Ovary (tissue), 7 donors: ENCODE measurements at regions not wholly inside any gene's neighbourhood (a gene's known extent, or its start where the extent isn't known, plus 50 kb on each side); places are given as distances from the start of the nearest gene placed in this dataset.

ENCODE experiments used
- DNase-seq, 5 donors: peaks; one replicate each; pipeline ENCODE4 v3.0.0-alpha.2; 2019 to 2020
- H3K27ac ChIP-seq, 2 donors: fragments of 200-600 bp; one replicate each; pipeline versions ENCODE4 v1.5.1 to v1.8.0; 2019 to 2022
- H3K27me3 ChIP-seq: fragments of 200-600 bp; one replicate; pipeline ENCODE4 v1.8.0; 2022
- H3K36me3 ChIP-seq: fragments of 200-600 bp; sonication (generic); one replicate; pipeline ENCODE4 v1.5.1; 2019
- H3K4me1 ChIP-seq: one replicate; pipeline ENCODE4 v1.8.1; 2013; ENCODE audit warnings: mild to moderate bottlenecking, moderate library complexity; ENCODE audit not compliant: insufficient read depth
- H3K4me3 ChIP-seq: fragments of 200-600 bp; sonication (generic); one replicate; pipeline ENCODE4 v1.5.1; 2017
- H3K9me3 ChIP-seq, 2 donors: fragments of 200-600 bp in 1 of 2; sonication (generic) in 1 of 2; one replicate each; pipeline versions ENCODE4 v1.5.1 to v1.8.1; 2013 to 2019; ENCODE audit warnings: mild to moderate bottlenecking in 1 of 2, moderate library complexity in 1 of 2
- EP300 ChIP-seq: sonication (generic); formaldehyde crosslinking; IDR thresholded peaks from one replicate; pipeline ENCODE4 v1.6.1; 2017; ENCODE audit warnings: antibody characterized with exemption
- POLR2A ChIP-seq: fragments of 450-650 bp; IDR thresholded peaks from one replicate; pipeline ENCODE4 v1.6.1; 2017; ENCODE audit warnings: antibody characterized with exemption, mild to moderate bottlenecking, moderate library complexity
- WGBS, 3 donors: extraction: QIAGEN DNeasy Blood & Tissue Kit in 1 of 3; methylation state at CpG; one replicate each; pipeline versions ENCODE4 v1.1.5 to v1.1.7; 2013 to 2017; 5-methylcytosine and 5-hydroxymethylcytosine counted together
- intact Hi-C, 4 donors: fragments of 100-400 bp; cut with DNase I; formaldehyde crosslinking; loops; one replicate each; pipeline versions ENCODE4 v1.11.0 to v1.15.1; 2022 to 2023
- TF ChIP-seq, protein P1 (sequence below), 3 donors: fragments of 450-650 bp in 2 of 3; fragments of 200-600 bp in 1 of 3; IDR thresholded peaks; one replicate each; pipeline versions ENCODE4 v1.5.1 to v1.8.0; 2016 to 2022; ENCODE audit warnings: antibody characterized with exemption in 3 of 3, mild to moderate bottlenecking in 1 of 3
- donor health status: DM: no; HTN: no; CAD: no; lungs with moderate emphysema.
- donor health status: DM: no; HTN: no; CAD: no.
- donor health status: Bipolar disorder and iron deficiency.
- donor health status: DM: no; HTN: no; CAD: no.
- donor health status: DM: yes; HTN: yes; CAD: no.

GRCh38 chr13:47306991-47307390 is 410.1 kb upstream of the HTR2A start:
- Histone ChIP-seq H3K9me3 (no peaks in the 10 kb centered on the region), H3K4me1 (no peaks in the 10 kb centered on the region), H3K27ac (no peak overlapping the region), H3K4me3 (no peak overlapping the region), H3K27me3 (no peaks in the 10 kb centered on the region), H3K36me3 (no peaks in the 10 kb centered on the region)
- intact Hi-C loops: no loop called here
- TF ChIP-seq EP300 (no peak), POLR2A (no peak)
- TF ChIP-seq, protein P1, sequence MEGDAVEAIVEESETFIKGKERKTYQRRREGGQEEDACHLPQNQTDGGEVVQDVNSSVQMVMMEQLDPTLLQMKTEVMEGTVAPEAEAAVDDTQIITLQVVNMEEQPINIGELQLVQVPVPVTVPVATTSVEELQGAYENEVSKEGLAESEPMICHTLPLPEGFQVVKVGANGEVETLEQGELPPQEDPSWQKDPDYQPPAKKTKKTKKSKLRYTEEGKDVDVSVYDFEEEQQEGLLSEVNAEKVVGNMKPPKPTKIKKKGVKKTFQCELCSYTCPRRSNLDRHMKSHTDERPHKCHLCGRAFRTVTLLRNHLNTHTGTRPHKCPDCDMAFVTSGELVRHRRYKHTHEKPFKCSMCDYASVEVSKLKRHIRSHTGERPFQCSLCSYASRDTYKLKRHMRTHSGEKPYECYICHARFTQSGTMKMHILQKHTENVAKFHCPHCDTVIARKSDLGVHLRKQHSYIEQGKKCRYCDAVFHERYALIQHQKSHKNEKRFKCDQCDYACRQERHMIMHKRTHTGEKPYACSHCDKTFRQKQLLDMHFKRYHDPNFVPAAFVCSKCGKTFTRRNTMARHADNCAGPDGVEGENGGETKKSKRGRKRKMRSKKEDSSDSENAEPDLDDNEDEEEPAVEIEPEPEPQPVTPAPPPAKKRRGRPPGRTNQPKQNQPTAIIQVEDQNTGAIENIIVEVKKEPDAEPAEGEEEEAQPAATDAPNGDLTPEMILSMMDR (IDR thresholded peaks at IDR 0.05): no peak
- no peak for DNase-seq

- H3K9me3 ChIP-seq: no peaks in the 10 kb centered on the region
- no peak for DNase-seq
- H3K27ac ChIP-seq: no peak overlapping the region
- intact Hi-C loops: no loop called here
- no peaks in the 10 kb centered on the region for H3K27me3 ChIP-seq
- H3K36me3 ChIP-seq: no peaks in the 10 kb centered on the region
- TF ChIP-seq, protein P1 (IDR thresholded peaks at IDR 0.05): no peak
- TF ChIP-seq EP300 (no peak), POLR2A (no peak)
- H3K4me3 ChIP-seq: no peak overlapping the region
- H3K4me1 ChIP-seq: no peaks in the 10 kb centered on the region
These were observed 406.8 kb upstream of the HTR2A start for GRCh38 chr13:47303626-47304025.

GRCh38 chr13:47299304-47299703 is 402.5 kb upstream of the HTR2A start:
- TF ChIP-seq, protein P1 (IDR thresholded peaks at IDR 0.05): no peak
- no peak for TF ChIP-seq POLR2A
- no peak for TF ChIP-seq EP300

GRCh38 chr13:47298506-47298905 is 401.7 kb upstream of the HTR2A start:
- intact Hi-C loops: no loop called here

More at GRCh38 chr13:47299304-47299703, 402.5 kb upstream of the HTR2A start:
- DNase-seq: no peak
- no peaks in the 10 kb centered on the region for H3K9me3 ChIP-seq
- H3K36me3 ChIP-seq: no peaks in the 10 kb centered on the region
- no peaks in the 10 kb centered on the region for H3K27me3 ChIP-seq
- no peaks in the 10 kb centered on the region for H3K4me1 ChIP-seq
- no peak overlapping the region for H3K4me3 ChIP-seq
- no peak overlapping the region for H3K27ac ChIP-seq
- intact Hi-C loops: no loop called here

More at GRCh38 chr13:47298506-47298905, 401.7 kb upstream of the HTR2A start:
- H3K36me3 ChIP-seq: no peaks in the 10 kb centered on the region
- no peak for DNase-seq
- no peak overlapping the region for H3K4me3 ChIP-seq
- no peaks in the 10 kb centered on the region for H3K9me3 ChIP-seq
- 53 to 67% (median 54%) methylated on average over 2 of the region's 2 CpGs for WGBS, 3 donors
- no peaks in the 10 kb centered on the region for H3K4me1 ChIP-seq
- no peak for TF ChIP-seq POLR2A
- TF ChIP-seq, protein P1 (IDR thresholded peaks at IDR 0.05): no peak
- no peak for TF ChIP-seq EP300
- no peak overlapping the region for H3K27ac ChIP-seq
- H3K27me3 ChIP-seq: no peaks in the 10 kb centered on the region
